GM12878 (cell line): ENCODE measurements at regions not wholly inside any gene's neighbourhood (a gene's known extent, or its start where the extent isn't known, plus 50 kb on each side); places are given as distances from the start of the nearest gene placed in this dataset.
A peak's percentile ranks its signal among the peaks of the same experiment; 100 is the strongest.

ENCODE experiments used
- BHLHE40 ChIP-seq, 2 experiments: fragments of 450-650 bp in 1 of 2; IDR thresholded peaks; 2 replicates each; pipeline ENCODE4 v1.6.1; 2011 to 2017; ENCODE audit warnings: low read depth in 2 of 2, borderline replicate concordance in 1 of 2, improper control_type of control experiment in 1 of 2, low read length in 1 of 2, mild to moderate bottlenecking in 1 of 2
- DPF2 ChIP-seq: fragments of 450-650 bp; IDR thresholded peaks from 2 replicates; pipeline ENCODE4 v1.6.1; 2017; ENCODE audit warnings: mild to moderate bottlenecking
- ESRRA ChIP-seq: IDR thresholded peaks from 2 replicates; pipeline ENCODE4 v1.6.1; 2012; ENCODE audit warnings: mild to moderate bottlenecking, low read length, improper control_type of control experiment
- IKZF1 ChIP-seq: fragments of 450-650 bp; conservative IDR thresholded peaks from 2 replicates; pipeline ENCODE4 v1.6.1; 2017; ENCODE audit warnings: antibody characterized with exemption, mild to moderate bottlenecking
- KDM1A ChIP-seq: fragments of 200-600 bp; sonication (generic); IDR thresholded peaks from 2 replicates; pipeline ENCODE4 v1.6.1; 2016; ENCODE audit warnings: borderline replicate concordance
- MTA2 ChIP-seq: fragments of 450-650 bp; IDR thresholded peaks from 2 replicates; pipeline ENCODE4 v1.6.1; 2016; ENCODE audit warnings: low read depth, mild to moderate bottlenecking, moderate library complexity
- NFIC ChIP-seq: IDR thresholded peaks from 2 replicates; pipeline ENCODE4 v1.6.1; 2012; ENCODE audit warnings: low read depth, mild to moderate bottlenecking, inconsistent platforms, low read length, moderate library complexity
- NFXL1 ChIP-seq: fragments of 450-650 bp; IDR thresholded peaks from 2 replicates; pipeline ENCODE4 v1.6.1; 2017; ENCODE audit warnings: antibody characterized with exemption, mild to moderate bottlenecking, borderline replicate concordance
- NR2C1 ChIP-seq: fragments of 450-650 bp; IDR thresholded peaks from 2 replicates; pipeline ENCODE4 v1.6.1; 2017; ENCODE audit warnings: antibody characterized with exemption, mild to moderate bottlenecking, moderate library complexity
- NR2F1 ChIP-seq: fragments of 450-650 bp; conservative IDR thresholded peaks from 2 replicates; pipeline ENCODE4 v1.6.1; 2017; ENCODE audit warnings: mild to moderate bottlenecking
- PAX8 ChIP-seq: fragments of 450-650 bp; IDR thresholded peaks from 2 replicates; pipeline ENCODE4 v1.6.1; 2017; ENCODE audit warnings: mild to moderate bottlenecking, moderate library complexity
- POLR2AphosphoS5 ChIP-seq: IDR thresholded peaks from 2 replicates; pipeline ENCODE4 v1.6.1; 2011; ENCODE audit warnings: mild to moderate bottlenecking, low read length, inconsistent platforms
- RBBP5 ChIP-seq: fragments of 200-600 bp; sonication (generic); conservative IDR thresholded peaks from 2 replicates; pipeline ENCODE4 v1.6.1; 2016
- STAT1 ChIP-seq: fragments of 450-650 bp; conservative IDR thresholded peaks from 2 replicates; pipeline ENCODE4 v1.6.1; 2014; ENCODE audit warnings: antibody characterized with exemption, mild to moderate bottlenecking
- STAT3 ChIP-seq: IDR thresholded peaks from 2 replicates; pipeline ENCODE4 v1.6.1; 2011; ENCODE audit warnings: low read depth, low read length, improper control_type of control experiment
- SUZ12 ChIP-seq: fragments of 200-600 bp; sonication (generic); IDR thresholded peaks from one replicate; pipeline ENCODE4 v1.6.1; 2018; ENCODE audit warnings: antibody characterized with exemption, mild to moderate bottlenecking; ENCODE audit not compliant: unreplicated experiment
- TAF1 ChIP-seq: IDR thresholded peaks from 2 replicates; pipeline ENCODE4 v1.6.1; 2011; ENCODE audit warnings: mild to moderate bottlenecking, low read depth, low read length, borderline replicate concordance
- TCF12 ChIP-seq: IDR thresholded peaks from 2 replicates; pipeline ENCODE4 v1.6.1; 2011; ENCODE audit warnings: low read depth, mild to moderate bottlenecking, low read length
- TF ChIP-seq, protein P1 (sequence below): fragments of 450-650 bp; formaldehyde crosslinking; IDR thresholded peaks from 2 replicates; pipeline ENCODE4 v1.4.0; 2020; ENCODE audit warnings: mild to moderate bottlenecking, moderate library complexity
- TF ChIP-seq, protein P2 (sequence below): fragments of 450-650 bp; IDR thresholded peaks from 2 replicates; pipeline ENCODE4 v1.6.1; 2017; ENCODE audit warnings: low read depth, mild to moderate bottlenecking, moderate library complexity
- TF ChIP-seq, protein P3 (sequence below): fragments of 450-650 bp; IDR thresholded peaks from 2 replicates; pipeline ENCODE4 v1.6.1; 2017; ENCODE audit warnings: mild to moderate bottlenecking
- TF ChIP-seq, protein P4 (sequence below): fragments of 450-650 bp; IDR thresholded peaks from 2 replicates; pipeline ENCODE4 v1.6.1; 2018; ENCODE audit warnings: mild to moderate bottlenecking, low read depth, moderate library complexity; ENCODE audit not compliant: partially characterized antibody

DNA sequence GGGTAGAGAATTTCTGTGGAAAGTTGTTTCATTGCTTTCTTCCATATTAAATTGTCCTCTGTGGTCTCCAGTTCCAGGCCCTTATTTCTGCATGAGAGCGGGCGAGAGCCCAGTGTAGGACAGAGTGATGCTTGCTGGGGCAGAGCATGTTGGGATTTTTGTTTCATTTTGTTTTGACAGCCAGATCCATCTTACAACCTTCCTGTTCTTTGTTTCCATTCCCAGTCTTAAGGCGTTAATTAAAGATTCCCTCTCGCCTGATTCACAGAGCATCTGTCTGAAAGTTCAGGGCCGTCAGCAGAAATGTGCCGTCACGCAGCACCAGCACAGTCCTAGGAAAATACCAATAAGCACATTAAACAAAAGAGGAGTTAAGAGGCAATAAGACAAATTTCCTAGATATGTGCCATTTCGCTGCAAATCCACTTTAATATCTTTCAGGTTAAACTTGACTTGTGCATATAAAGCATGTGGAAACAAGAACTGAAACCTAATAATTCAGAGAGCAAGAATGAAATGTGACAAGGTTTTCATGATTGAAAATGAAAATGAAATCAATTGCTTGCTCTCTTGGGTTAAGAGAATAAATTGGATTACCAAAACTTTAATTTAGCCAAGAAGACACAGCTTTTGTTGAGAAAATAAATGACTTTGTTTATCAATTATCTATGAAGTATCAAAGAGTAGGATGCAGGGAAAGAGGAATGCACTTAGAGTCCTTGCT, 210.7 kb upstream of the SLC10A2 start (continued):
- TF ChIP-seq, protein P1, sequence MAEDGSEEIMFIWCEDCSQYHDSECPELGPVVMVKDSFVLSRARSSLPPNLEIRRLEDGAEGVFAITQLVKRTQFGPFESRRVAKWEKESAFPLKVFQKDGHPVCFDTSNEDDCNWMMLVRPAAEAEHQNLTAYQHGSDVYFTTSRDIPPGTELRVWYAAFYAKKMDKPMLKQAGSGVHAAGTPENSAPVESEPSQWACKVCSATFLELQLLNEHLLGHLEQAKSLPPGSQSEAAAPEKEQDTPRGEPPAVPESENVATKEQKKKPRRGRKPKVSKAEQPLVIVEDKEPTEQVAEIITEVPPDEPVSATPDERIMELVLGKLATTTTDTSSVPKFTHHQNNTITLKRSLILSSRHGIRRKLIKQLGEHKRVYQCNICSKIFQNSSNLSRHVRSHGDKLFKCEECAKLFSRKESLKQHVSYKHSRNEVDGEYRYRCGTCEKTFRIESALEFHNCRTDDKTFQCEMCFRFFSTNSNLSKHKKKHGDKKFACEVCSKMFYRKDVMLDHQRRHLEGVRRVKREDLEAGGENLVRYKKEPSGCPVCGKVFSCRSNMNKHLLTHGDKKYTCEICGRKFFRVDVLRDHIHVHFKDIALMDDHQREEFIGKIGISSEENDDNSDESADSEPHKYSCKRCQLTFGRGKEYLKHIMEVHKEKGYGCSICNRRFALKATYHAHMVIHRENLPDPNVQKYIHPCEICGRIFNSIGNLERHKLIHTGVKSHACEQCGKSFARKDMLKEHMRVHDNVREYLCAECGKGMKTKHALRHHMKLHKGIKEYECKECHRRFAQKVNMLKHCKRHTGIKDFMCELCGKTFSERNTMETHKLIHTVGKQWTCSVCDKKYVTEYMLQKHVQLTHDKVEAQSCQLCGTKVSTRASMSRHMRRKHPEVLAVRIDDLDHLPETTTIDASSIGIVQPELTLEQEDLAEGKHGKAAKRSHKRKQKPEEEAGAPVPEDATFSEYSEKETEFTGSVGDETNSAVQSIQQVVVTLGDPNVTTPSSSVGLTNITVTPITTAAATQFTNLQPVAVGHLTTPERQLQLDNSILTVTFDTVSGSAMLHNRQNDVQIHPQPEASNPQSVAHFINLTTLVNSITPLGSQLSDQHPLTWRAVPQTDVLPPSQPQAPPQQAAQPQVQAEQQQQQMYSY, result no peak
- TF ChIP-seq ESRRA, result no peak
- no peak for TF ChIP-seq STAT1
- TF ChIP-seq MTA2, result peak; percentile 88
- peak; percentile 52 to 56; a peak in 2 of 4 replicates for TF ChIP-seq BHLHE40 (IDR thresholded peaks at IDR 0.05; ENCODE audit: borderline replicate concordance in 1 of 2, low read depth in 2 of 2, low read length in 1 of 2)
- TF ChIP-seq, protein P2, sequence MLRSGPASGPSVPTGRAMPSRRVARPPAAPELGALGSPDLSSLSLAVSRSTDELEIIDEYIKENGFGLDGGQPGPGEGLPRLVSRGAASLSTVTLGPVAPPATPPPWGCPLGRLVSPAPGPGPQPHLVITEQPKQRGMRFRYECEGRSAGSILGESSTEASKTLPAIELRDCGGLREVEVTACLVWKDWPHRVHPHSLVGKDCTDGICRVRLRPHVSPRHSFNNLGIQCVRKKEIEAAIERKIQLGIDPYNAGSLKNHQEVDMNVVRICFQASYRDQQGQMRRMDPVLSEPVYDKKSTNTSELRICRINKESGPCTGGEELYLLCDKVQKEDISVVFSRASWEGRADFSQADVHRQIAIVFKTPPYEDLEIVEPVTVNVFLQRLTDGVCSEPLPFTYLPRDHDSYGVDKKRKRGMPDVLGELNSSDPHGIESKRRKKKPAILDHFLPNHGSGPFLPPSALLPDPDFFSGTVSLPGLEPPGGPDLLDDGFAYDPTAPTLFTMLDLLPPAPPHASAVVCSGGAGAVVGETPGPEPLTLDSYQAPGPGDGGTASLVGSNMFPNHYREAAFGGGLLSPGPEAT, result peak; percentile 64; the same call in 1 of the 2 replicates
- TF ChIP-seq PAX8, result no peak
- no peak for TF ChIP-seq NR2C1
- TF ChIP-seq, protein P3, sequence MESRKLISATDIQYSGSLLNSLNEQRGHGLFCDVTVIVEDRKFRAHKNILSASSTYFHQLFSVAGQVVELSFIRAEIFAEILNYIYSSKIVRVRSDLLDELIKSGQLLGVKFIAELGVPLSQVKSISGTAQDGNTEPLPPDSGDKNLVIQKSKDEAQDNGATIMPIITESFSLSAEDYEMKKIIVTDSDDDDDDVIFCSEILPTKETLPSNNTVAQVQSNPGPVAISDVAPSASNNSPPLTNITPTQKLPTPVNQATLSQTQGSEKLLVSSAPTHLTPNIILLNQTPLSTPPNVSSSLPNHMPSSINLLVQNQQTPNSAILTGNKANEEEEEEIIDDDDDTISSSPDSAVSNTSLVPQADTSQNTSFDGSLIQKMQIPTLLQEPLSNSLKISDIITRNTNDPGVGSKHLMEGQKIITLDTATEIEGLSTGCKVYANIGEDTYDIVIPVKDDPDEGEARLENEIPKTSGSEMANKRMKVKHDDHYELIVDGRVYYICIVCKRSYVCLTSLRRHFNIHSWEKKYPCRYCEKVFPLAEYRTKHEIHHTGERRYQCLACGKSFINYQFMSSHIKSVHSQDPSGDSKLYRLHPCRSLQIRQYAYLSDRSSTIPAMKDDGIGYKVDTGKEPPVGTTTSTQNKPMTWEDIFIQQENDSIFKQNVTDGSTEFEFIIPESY, result no peak
- TF ChIP-seq RBBP5, result no peak
- no peak for TF ChIP-seq TCF12
- no peak for TF ChIP-seq TAF1
- TF ChIP-seq NFIC, result peak; percentile 57; the same call in 1 of the 2 replicates
- TF ChIP-seq KDM1A, result no peak
- TF ChIP-seq, protein P4, sequence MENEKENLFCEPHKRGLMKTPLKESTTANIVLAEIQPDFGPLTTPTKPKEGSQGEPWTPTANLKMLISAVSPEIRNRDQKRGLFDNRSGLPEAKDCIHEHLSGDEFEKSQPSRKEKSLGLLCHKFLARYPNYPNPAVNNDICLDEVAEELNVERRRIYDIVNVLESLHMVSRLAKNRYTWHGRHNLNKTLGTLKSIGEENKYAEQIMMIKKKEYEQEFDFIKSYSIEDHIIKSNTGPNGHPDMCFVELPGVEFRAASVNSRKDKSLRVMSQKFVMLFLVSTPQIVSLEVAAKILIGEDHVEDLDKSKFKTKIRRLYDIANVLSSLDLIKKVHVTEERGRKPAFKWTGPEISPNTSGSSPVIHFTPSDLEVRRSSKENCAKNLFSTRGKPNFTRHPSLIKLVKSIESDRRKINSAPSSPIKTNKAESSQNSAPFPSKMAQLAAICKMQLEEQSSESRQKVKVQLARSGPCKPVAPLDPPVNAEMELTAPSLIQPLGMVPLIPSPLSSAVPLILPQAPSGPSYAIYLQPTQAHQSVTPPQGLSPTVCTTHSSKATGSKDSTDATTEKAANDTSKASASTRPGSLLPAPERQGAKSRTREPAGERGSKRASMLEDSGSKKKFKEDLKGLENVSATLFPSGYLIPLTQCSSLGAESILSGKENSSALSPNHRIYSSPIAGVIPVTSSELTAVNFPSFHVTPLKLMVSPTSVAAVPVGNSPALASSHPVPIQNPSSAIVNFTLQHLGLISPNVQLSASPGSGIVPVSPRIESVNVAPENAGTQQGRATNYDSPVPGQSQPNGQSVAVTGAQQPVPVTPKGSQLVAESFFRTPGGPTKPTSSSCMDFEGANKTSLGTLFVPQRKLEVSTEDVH, result no peak
- no peak for TF ChIP-seq STAT3
- TF ChIP-seq SUZ12, result no peak
- TF ChIP-seq DPF2, result peak; percentile 94
- TF ChIP-seq IKZF1, result peak; percentile 41; the same call in 1 of the 2 replicates
- no peak for TF ChIP-seq POLR2AphosphoS5
- no peak for TF ChIP-seq NR2F1
- no peak for TF ChIP-seq NFXL1
